ENCODE measurements at regions not wholly inside any gene's neighbourhood (a gene's known extent, or its start where the extent isn't known, plus 50 kb on each side); places are given as distances from the start of the nearest gene placed in this dataset.

DNA sequence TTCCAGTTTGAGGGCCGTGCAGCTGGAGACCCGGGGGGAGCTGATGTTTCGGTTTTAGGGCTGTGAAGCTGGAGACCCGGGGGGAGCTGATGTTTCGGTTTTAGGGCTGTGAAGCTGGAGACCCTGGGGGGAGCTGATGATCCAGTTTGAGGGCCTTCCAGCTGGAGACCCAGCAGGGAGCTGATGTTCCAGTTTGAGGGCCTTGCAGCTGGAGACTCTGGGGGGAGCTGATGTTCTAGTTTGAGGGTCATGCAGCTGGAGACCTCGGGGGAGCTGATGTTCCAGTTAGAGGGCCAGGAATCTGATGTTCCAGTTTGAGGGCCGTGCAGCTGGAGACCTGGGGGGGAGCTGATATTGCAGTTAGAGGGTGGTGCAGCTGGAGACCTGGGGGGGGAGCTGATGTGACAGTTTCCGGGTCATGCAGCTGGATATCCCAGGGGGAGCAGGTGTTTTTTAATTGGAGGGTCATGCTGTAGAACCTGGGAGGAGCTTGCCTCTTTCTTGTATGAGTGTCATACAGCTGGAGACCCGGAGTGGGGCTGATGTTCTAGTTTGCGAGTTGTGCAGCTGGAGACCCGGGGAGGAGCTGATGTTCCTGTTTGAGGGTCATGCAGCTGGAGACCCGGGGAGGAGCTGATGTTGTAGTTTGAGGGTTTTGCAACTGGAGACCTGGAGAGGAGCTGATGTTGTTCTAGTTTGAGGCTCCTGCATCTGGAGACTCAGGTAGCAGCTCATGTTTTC, 153.2 kb downstream of the RTP5 start:
- intact Hi-C loops (cut with micrococcal nuclease) = no loop called here

DNA sequence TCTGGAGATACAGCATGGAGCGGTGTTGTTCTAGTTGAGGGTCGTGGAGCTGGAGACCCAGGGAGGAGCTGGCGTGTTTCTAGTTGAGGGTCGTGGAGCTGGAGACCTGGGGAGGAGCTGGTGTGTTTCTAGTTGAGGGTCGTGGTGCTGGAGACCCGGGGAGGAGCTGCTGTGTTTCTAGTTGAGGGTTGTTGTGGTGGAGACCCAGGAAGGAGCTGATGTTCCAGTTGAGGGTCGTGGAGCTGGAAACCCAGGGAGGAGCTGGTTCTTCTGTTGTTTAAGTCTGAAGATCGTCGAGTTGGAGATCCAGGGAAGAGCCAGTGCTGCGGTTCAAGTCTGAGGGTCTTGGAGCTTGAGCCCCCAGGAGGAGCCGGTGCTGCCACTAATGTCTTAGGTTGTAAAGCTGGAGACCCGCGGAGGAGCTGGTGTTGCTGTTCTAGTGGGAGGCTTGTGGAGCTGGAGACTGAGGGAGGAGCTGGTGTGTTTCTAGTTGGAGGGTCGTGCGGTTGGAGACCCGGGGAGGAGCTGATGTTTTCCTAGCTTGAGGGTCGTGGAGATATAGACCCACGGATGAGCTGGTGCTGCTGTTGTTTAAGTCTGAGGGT, 155.3 kb downstream of the RTP5 start:
- intact Hi-C loops (cut with micrococcal nuclease) = no loop called here

- intact Hi-C loops (cut with micrococcal nuclease) = no loop called here
These were observed 158.3 kb downstream of the RTP5 start for GRCh38 chr2:242027676-242028450.

DNA sequence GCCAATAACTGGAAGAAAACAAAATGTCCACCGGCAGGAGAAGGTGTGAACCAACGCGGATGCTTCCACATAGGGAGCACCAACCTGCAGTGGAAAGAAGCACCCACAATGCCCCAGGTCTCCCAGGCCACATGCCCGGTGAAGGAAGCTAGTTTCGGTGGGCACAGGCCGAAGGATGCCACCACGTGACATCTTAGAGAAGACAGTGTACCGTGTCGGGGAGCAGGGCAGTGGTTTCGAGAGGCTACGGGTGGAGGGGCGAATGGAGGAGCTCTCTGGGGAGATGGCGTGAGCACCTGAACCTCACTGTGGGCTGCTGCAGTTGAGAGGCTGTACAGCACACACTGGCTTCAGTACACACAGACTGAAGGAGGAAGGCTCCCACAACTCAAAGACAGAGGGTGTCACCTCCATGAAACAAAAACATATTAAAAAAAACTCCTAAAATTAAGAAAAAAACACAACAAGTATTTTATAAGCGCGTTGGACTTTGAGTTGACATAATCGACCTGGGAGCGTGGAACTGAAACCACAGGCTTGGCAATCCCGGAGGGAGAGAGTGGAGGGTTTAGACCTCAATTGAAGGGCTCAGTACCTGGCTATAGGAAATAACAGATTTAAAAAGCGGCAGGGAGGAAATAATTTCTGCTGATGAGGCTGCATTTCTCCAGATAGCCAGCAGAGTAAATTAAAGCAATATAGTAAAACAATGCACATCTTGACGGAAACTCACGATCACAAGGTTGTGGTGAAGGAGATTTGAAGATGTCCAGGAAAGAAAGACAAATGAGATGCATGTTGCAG, 160.1 kb downstream of the RTP5 start:
- intact Hi-C loops (cut with micrococcal nuclease) = loop anchor here (2.0 kb wide), 1 partner anchor 59 kb away; no protein-coding TSS in a partner anchor

- intact Hi-C loops (cut with micrococcal nuclease) = loop anchor here (2.0 kb wide), 1 partner anchor 59 kb away; no protein-coding TSS in a partner anchor
These were observed 160.7 kb downstream of the RTP5 start for GRCh38 chr2:242030226-242030575.

DNA sequence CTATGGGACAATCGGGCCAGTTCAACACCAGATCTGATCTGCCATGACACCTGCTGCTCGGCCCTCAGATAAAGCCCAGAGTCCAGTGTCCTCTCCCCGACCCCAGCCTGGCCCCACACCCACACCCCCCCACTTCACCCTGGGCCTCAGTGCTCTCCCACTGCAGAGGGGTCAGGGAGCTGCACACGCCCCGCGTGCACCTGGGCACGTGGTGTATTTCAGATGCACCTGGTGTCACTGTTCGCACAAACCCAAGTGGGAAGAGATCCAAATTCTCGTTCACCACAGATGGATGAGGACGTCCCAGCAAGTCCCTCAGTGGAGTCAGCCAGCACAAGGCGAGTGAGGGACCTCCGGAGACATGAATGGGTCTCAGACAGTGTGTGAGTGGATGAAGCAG, 161.3 kb downstream of the RTP5 start:
- intact Hi-C loops (cut with micrococcal nuclease) = loop anchor here (2.0 kb wide), 1 partner anchor 58 kb away; no protein-coding TSS in a partner anchor

- intact Hi-C loops (cut with micrococcal nuclease) = loop anchor here (2.0 kb wide), 1 partner anchor 57 kb away; no protein-coding TSS in a partner anchor
These were observed 162.0 kb downstream of the RTP5 start for GRCh38 chr2:242031481-242032019.

GRCh38 chr2:242032780-242033656, 163.5 kb downstream of the RTP5 start:
- intact Hi-C loops (cut with micrococcal nuclease) = no loop called here

- intact Hi-C loops (cut with micrococcal nuclease) = no loop called here
These were observed 164.6 kb downstream of the RTP5 start for GRCh38 chr2:242034138-242034537.

DNA sequence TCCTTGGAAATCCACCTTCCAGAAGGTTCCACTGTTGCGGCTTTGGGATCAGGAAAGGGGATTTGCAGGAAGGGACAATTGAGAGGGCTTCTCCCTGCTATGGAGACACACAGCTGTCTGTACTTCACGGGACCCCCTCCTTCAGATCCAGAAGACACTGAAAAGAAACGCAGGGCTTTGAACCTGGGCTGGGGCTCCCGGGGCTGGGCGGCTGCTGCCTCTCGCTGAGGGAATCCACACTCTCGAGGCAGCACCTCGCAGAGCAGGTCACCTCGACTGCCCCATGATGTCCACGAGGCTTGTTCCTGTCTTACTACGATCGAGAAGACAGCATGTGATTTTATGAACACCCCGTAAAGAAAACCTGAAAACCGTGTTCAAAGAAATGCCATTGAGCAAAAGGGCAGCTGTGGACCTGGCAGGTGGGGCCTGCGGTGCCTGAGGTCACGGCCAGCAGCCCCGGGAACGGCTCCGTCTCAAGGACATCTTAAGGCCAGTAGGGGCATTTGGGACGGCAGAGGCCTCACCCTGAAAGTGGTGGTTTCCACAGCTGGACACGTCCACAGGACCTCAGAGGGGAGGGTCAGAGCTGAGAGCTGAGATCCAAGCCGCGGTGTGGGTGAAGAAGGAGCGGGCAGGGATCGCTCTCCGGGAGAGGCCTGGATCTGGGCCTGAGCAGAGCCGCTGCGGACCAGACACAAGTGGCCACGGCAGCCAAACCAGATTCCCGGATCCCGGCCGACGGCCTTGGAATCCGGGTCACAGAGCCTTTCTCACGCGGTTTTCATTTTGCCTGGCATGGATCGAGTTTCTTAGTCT, 165.7 kb downstream of the RTP5 start:
- intact Hi-C loops (cut with micrococcal nuclease) = no loop called here

GRCh38 chr2:242035858-242036652, 166.5 kb downstream of the RTP5 start:
- intact Hi-C loops (cut with micrococcal nuclease) = no loop called here

GRCh38 chr2:242036653-242036950, 167.1 kb downstream of the RTP5 start:
- intact Hi-C loops (cut with micrococcal nuclease) = no loop called here

DNA sequence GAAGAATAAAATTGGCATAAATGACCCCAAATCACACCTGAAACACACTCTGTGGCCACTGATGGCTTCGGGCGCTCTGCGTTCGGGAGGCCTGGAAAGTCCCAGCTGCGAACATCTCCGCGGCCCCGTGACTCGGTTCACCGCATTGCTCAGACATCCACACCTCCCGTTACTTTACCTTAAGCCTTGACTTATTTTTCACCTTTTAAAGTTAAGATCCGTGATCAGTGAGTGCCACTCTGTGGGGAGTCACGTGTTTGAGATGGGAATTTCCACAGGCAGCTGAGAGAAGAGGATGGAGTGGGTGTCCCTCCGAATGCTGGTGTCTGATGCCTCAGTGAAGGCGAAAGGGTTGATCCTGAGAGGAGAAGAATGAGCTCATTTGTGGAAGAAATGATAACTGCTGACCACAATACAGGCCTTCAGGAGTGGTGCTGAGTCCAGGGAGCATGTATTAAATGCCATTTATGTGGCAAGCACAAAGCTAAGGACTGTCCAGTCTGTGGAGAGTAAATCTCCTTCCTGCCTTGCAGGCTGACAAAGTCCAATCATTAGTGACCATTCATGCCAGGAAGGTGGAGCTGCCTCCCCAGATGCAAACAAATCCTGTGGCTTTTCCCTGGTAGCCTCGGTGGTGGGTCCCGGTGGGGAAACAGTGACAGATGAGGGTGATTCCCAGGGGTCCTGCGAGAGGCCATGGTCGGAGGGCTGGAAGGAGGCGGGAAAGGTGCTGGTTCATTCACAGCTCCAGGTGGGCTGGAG, 168.8 kb downstream of the RTP5 start:
- intact Hi-C loops (cut with micrococcal nuclease) = no loop called here

GRCh38 chr2:242038928-242039341, 169.4 kb downstream of the RTP5 start:
- intact Hi-C loops (cut with micrococcal nuclease) = no loop called here

GRCh38 chr2:242040303-242040655, 170.8 kb downstream of the RTP5 start:
- intact Hi-C loops (cut with micrococcal nuclease) = no loop called here

DNA sequence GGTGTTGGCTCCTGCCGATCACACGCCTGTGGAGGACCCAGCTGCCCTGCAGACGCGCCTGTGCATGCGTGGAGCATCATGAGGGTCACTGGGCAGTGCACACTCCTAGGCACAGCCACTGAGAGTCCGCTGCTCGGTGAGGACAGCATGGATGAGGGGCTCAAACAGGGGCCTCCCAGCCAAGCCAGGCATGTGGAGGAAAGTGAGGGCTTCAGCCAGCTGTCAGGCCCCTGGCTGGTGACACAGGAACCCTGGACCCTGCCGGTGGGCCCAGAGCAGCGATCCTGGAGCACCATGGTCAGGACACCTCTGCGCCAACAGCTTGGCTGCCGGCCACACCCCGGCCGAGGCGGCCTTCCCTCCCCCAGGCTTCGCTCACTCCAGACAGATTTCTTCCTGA, 171.2 kb downstream of the RTP5 start:
- intact Hi-C loops (cut with micrococcal nuclease) = no loop called here

- intact Hi-C loops (cut with micrococcal nuclease) = no loop called here
These were observed 172.3 kb downstream of the RTP5 start for GRCh38 chr2:242041816-242042215.

Measured in T-helper 1 cell treated with Interleukin-12 subunit alpha and Interleukin-12 subunit beta and Interleukin-4 antibody, amounts not matched to agents 30 ng/mL and 1 ng/mL, for 36 hours (primary cell).